ENCODE measurements at regions not wholly inside any gene's neighbourhood (a gene's known extent, or its start where the extent isn't known, plus 50 kb on each side); places are given as distances from the start of the nearest gene placed in this dataset.

DNA sequence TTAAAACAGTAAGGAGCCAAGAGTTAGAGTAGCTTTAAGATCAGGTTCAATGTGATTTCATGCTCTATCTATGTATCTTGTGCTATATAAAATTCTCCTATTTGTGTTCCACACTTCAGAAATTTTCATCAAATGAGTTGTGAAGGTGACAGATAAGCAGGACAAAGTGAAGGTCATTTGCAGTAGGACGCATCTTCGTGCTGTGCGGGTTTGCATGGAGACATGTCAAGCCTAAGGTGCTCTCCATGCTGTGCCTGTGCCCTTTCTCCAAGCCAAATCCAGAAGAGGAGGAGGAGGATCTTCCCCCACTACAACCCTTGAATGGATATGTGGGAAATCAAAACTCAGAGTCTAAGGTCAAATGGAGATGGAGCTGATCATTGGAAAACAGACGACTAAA, 147.3 kb upstream of the NEDD9 start:
- Histone ChIP-seq H3K9ac (ENCODE audit: low read length in 3 of 3) (no peak overlapping the region), H3K36me3 (ENCODE audit: control insufficient read depth in 2 of 3, insufficient read depth in 3 of 3, low read length in 3 of 3) (no peaks in the 10 kb centered on the region), H3K4me1 (ENCODE audit: control insufficient read depth in 2 of 3, insufficient read depth in 2 of 3, low read depth in 1 of 3, low read length in 3 of 3) (peaks cover 0 to 2% (median 0%) of the 10 kb centered on the region in 3 donors), H3K9me3 (ENCODE audit: control insufficient read depth in 2 of 3, insufficient read depth in 1 of 3, low read length in 3 of 3) (no peaks in the 10 kb centered on the region), H3K4me3 (ENCODE audit: low read length in 3 of 3) (no peak overlapping the region), H3K27me3 (ENCODE audit: control insufficient read depth, insufficient read depth, low read length) (no peaks in the 10 kb centered on the region), H3K27ac (ENCODE audit: low read depth in 2 of 2, low read length in 2 of 2) (no peak overlapping the region)
- intact Hi-C loops (cut with DNase I) = no loop called here
- FAIRE-seq = no peak
- TF ChIP-seq, protein P1, sequence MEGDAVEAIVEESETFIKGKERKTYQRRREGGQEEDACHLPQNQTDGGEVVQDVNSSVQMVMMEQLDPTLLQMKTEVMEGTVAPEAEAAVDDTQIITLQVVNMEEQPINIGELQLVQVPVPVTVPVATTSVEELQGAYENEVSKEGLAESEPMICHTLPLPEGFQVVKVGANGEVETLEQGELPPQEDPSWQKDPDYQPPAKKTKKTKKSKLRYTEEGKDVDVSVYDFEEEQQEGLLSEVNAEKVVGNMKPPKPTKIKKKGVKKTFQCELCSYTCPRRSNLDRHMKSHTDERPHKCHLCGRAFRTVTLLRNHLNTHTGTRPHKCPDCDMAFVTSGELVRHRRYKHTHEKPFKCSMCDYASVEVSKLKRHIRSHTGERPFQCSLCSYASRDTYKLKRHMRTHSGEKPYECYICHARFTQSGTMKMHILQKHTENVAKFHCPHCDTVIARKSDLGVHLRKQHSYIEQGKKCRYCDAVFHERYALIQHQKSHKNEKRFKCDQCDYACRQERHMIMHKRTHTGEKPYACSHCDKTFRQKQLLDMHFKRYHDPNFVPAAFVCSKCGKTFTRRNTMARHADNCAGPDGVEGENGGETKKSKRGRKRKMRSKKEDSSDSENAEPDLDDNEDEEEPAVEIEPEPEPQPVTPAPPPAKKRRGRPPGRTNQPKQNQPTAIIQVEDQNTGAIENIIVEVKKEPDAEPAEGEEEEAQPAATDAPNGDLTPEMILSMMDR (IDR thresholded peaks at IDR 0.05; ENCODE audit: borderline replicate concordance, extremely low read depth, insufficient read depth) = no peak
- no peak for DNase-seq

DNA sequence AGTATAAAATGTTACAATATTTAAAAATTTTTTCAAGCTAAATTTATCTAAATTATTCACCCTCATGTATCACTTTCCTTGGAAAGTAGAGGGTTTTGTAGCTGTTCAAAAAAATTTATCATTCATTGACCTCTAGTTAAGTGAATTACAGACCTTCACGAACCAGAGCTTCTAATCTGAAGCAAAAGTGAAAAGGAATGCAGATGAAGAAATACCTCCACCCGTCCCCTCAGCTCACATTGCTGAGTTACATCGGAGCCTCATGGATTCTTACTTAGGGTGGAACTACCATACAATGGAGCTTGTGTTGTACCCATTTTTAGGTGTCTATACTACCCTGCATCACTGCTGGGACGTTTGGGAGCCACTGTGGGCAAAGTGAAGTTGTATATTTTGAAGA, 146.2 kb upstream of the NEDD9 start:
- intact Hi-C loops (cut with DNase I) = no loop called here
- no peak for FAIRE-seq
- Histone ChIP-seq H3K4me3 (ENCODE audit: low read length in 3 of 3) (no peak overlapping the region), H3K27me3 (ENCODE audit: control insufficient read depth, insufficient read depth, low read length) (no peaks in the 10 kb centered on the region), H3K36me3 (ENCODE audit: control insufficient read depth in 2 of 3, insufficient read depth in 3 of 3, low read length in 3 of 3) (no peaks in the 10 kb centered on the region), H3K9ac (ENCODE audit: low read length in 3 of 3) (no peak overlapping the region), H3K27ac (ENCODE audit: low read depth in 2 of 2, low read length in 2 of 2) (no peak overlapping the region), H3K9me3 (ENCODE audit: control insufficient read depth in 2 of 3, insufficient read depth in 1 of 3, low read length in 3 of 3) (no peaks in the 10 kb centered on the region), H3K4me1 (ENCODE audit: control insufficient read depth in 2 of 3, insufficient read depth in 2 of 3, low read depth in 1 of 3, low read length in 3 of 3) (peaks cover 0 to 2% (median 0%) of the 10 kb centered on the region in 3 donors)
- TF ChIP-seq, protein P1 (IDR thresholded peaks at IDR 0.05; ENCODE audit: borderline replicate concordance, extremely low read depth, insufficient read depth) = no peak
- no peak for DNase-seq

DNA sequence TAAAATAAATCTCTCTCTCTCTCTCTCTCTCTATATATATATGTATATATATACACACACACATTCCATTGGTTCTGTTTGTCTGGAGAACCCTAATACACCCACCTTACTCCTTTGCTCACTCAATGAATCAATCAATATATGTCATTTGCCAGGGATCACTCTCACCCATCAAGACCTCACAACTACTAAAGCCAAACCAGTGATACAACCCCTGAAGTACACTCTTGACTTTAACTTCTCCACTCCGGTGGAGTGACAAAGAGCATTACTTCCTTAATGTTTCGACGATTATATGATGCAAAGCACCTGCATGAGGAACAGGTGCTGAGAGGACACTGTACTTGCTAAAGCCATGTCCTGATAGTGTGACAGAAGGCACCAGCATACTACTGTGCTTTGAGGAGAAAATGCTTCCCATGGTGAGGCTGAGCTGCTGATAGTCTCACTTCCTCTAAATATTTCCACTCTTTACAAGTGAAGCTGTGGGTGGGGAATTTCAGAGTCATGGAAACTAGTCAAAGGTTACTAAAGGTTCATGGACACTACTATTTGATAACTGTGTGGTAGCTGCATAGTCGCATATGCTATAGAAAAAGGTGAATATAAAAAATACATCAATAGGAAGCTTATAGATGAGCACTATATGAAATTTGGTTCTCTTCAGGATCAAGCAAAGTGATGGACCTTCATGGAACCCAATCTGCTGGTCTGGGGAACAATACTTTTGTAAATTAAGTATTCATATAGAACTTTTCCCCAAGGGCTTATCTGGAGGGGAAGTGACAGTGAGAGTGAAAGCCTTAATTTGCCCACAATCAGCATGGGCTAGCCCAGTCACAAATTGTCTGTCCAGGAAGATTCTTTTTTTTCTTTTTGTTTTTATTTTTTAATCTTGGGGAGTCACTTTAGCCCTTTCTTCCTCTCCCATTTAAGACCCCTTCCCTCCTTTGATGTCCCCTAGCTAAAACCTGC, 141.9 kb upstream of the NEDD9 start:
- DNase-seq = no peak
- FAIRE-seq = no peak
- H3K27me3 ChIP-seq (ENCODE audit: control insufficient read depth, insufficient read depth, low read length) = no peaks in the 10 kb centered on the region
- H3K9ac ChIP-seq (ENCODE audit: low read length in 3 of 3) = no peak overlapping the region
- TF ChIP-seq, protein P1 (IDR thresholded peaks at IDR 0.05; ENCODE audit: borderline replicate concordance, extremely low read depth, insufficient read depth) = no peak
- no peak overlapping the region for H3K27ac ChIP-seq (ENCODE audit: low read depth in 2 of 2, low read length in 2 of 2)
- no peaks in the 10 kb centered on the region for H3K36me3 ChIP-seq (ENCODE audit: control insufficient read depth in 2 of 3, insufficient read depth in 3 of 3, low read length in 3 of 3)
- H3K4me3 ChIP-seq (ENCODE audit: low read length in 3 of 3) = no peak overlapping the region
- peaks cover 3 to 12% (median 6%) of the 10 kb centered on the region in 3 donors for H3K4me1 ChIP-seq (ENCODE audit: control insufficient read depth in 2 of 3, insufficient read depth in 2 of 3, low read depth in 1 of 3, low read length in 3 of 3)
- intact Hi-C loops (cut with DNase I) = no loop called here
- H3K9me3 ChIP-seq (ENCODE audit: control insufficient read depth in 2 of 3, insufficient read depth in 1 of 3, low read length in 3 of 3) = no peaks in the 10 kb centered on the region

Data from kidney (tissue), 13 donors.